Suppressor macrophage treated with lipopolysaccharide for 4 hours (primary cell): ENCODE measurements at regions not wholly inside any gene's neighbourhood (a gene's known extent, or its start where the extent isn't known, plus 50 kb on each side); places are given as distances from the start of the nearest gene placed in this dataset.
A peak's percentile ranks its signal among the peaks of the same experiment; 100 is the strongest.
"Not testable (repeated sequence)": the region's sequence is repeated elsewhere in the genome, so short reads cannot be mapped to it uniquely, and the experiment has no call there.

Experiments
- DNase-seq: peaks from one replicate; pipeline ENCODE4 v3.0.0-alpha.2; 2020

DNA sequence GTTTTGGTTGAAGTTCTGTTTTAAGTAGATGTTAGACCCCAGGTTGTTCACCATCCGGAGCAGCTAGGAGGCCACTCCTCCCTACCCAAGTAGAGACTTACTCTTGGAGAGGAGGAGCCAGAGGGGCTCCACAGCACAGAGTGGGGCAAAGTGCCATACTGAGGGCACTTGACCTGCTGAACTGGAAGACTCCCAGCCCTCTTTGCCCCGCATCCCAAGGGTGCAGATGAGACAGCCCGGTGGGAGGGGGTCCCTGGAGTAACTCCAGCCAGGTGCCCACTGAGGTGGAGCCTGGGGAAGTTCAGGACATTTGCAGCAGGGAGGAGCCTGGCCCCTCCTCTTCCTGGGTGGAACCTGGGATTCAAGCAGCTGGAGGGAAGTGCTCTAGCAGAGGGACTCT is 102.1 kb upstream of the GPR6 start:
- DNase-seq: no peak

DNA sequence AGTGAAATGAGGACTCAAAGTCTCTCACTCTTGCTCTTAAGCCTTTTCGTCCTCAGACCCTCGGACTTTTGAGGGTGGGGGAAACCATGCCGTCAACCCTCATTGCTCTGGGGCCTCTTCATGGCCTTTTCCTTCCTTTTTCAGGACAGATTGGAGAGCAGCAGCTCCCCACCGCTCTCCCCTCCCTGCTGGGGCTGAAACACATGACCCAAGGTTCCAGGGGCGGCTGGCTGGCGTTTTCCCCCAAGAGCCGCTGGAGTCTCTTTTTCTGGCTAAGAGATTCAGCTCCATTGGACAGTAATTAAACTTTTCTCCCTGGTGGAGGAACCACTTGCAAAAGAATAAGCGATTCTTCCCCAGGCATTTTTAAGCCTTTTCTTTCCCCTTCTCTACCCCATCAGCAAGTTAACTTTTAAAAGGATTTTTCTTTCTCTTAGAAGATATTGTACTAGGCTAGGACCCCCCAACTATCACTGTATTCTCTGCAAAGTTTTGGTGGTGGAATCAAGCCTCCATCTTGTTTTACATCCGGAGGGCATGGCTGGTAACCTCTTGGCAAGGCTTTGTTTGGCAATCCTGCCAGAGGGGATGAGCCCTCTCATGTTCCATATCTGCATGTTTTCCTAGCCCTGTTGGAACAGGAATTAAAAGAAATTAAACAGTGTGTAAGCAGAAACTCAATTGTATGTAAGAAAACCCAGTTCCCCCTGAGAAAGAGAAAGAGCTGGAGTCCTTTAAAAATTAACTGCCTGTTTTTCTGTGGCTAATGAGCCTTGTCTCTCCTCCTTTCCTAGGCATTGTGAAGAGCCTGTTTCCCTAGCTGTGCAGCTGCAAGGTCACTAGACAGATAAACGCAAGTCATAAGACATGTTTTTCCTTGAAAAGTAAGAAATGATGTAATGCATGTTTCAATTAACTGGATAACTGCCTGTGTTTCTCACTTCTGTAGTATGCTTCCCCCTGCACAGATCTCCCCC is 100.8 kb upstream of the GPR6 start:
- DNase-seq: no peak

- not testable (repeated sequence) for DNase-seq
These were observed 100.0 kb upstream of the GPR6 start for GRCh38 chr6:109878005-109878690.

GRCh38 chr6:109879081-109879480 is 99.0 kb upstream of the GPR6 start:
- DNase-seq: not testable (repeated sequence)

- DNase-seq: no peak
These were observed 98.6 kb upstream of the GPR6 start for GRCh38 chr6:109879521-109879920.

DNA sequence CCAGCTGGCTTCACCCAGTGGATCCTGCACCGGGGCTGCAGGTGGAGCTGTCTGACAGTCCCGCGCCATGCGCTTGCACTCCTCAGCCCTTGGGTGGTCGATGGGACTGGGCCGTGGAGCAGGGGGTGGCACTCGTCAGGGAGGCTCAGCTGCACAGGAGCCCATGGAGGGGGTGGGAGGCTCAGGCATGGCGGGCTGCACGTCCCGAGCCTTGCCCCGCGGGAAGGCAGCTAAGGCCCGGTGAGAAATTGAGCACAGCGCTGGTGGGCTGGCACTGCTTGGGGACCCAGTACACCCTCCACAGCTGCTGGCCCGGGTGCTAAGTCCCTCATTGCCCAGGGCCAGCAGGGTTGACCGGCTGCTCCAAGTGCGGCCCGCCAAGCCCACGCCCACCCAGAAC is 97.0 kb upstream of the GPR6 start:
- DNase-seq: not testable (repeated sequence)

DNA sequence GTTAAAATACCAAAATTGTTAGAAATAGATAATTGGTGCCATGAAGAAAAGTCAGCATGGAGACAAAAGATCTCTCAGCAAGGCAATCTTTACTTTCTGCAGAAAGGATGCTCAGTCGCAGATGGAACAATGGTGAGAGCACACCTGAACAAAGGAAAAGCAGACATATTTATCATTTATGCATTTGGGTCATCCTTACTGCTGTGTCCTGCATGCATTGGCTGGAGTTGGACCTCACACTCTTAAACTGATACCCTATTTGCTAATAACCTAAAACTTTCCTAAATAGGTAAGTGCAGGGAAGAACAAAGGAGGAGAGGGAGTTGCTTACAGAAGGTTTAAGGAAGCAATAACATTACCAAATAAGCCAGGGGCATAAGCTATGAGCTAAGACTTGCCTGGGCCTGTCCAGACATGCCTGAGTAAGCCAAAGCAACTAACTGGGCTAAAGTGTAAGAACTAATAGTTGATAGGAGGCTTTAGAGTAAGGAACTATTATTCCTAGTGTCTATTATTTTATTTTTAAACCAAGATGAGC is 96.1 kb upstream of the GPR6 start:
- not testable (repeated sequence) for DNase-seq

GRCh38 chr6:109891924-109892323 is 86.2 kb upstream of the GPR6 start:
- peak; percentile 85 for DNase-seq

- DNase-seq: peak; percentile 17
These were observed 85.4 kb upstream of the GPR6 start for GRCh38 chr6:109892451-109893435.

GRCh38 chr6:109893606-109894005 is 84.5 kb upstream of the GPR6 start:
- DNase-seq: peak; percentile 43

DNA sequence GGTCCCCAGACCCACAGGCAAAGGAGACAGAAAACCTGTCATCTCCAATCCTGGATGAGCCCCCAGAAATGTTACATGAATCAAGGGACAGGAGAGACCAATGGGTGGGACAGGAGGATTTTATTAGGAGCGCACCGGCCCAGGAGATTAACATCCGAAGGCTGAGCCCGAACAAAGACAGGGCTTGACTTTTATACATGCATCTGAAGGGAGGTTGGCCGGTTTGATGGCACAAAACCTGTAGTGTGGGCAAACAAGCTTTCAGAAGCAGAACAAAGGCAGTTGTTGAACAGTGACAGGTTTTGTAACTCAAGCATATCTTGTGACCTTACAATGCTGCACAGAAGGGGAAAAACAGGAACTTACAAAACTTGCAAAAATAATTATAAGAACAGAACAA is 83.9 kb upstream of the GPR6 start:
- peak; percentile 74 for DNase-seq

DNA sequence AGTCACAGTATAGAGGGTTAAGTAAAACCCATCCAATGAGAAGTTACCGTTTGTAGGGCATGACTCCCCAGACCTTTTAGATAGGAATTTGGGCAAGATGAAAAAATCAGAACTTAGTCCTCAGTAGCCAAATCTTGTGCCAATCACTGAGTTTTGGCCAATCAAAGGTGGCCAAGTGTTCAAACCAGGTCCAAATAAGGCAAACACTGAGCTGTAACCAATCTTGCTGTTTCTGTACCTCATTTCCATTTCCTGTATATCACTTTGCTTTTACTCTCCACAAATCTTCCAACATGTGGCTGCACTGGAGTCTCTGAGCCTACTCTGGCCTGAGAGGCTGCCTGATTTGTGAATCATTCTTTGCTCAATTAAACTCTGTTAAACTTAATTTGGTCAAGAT is 81.8 kb upstream of the GPR6 start:
- no peak for DNase-seq

DNA sequence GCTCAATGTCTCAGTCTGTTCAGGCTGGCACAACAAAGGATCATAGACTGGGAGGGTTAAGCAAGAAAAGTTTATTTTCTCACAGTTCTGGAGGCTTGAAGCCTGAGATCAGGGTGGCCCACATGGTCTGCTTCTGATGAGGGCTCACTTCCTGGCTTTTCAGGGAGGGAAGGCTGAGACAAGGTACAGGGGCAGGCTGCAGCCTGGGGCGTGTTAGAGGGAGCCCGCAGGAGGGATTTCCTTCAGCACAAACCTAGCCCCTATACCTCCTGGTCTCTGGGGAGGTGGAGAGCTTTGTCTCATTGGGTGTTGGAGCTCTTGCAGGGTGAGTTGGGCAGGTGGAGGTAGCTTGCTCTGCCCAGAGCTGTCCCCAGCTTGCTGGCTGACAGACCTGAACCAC is 81.1 kb upstream of the GPR6 start:
- DNase-seq: no peak

DNA sequence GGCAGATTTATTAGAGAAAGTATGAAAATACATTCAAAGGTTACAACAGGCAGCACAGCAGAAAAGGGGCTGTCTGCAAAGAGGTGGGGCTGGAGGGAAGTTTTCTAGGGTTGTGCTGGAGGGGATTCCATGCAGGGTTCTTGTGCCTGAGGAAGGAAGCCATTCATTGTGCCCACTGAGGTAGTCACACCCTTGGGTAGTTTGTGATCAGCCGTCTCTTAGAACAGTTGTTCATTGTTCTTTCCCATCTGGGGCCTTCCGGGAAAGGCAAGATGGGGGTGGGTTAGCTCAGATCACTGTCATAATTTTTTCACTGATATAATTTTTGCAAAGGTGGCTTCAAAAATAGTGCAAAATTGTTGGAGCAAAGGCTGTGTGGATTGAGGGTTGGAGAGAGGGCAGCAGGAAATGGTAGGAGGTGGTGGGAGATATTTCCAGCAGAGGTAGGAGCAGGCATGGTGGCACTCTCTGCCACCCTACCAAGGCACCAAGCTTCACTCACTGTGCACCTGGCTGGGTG is 80.5 kb upstream of the GPR6 start:
- no peak for DNase-seq

GRCh38 chr6:109901976-109902375 is 76.1 kb upstream of the GPR6 start:
- DNase-seq: no peak

DNA sequence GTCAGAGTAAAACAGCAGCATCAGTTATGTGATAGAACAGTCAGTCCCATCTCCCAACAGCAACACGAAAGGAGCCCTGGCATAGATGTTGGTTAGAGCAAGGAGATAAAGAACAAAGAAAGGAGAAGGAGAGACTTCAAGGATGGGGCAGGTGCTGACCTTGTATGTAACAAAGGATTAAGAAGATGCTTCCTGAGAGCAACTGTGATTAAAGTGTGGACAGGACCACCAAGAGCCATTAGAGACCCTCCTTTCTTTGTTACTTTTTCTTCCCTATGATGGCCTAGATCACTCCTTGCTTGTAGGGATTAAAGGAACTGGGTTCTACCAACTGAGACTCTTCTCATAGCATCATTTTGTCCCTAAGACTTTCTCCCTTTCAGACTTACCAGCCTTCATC is 75.2 kb upstream of the GPR6 start:
- no peak for DNase-seq

- DNase-seq: no peak
These were observed 67.5 kb upstream of the GPR6 start for GRCh38 chr6:109910571-109910970.

DNA sequence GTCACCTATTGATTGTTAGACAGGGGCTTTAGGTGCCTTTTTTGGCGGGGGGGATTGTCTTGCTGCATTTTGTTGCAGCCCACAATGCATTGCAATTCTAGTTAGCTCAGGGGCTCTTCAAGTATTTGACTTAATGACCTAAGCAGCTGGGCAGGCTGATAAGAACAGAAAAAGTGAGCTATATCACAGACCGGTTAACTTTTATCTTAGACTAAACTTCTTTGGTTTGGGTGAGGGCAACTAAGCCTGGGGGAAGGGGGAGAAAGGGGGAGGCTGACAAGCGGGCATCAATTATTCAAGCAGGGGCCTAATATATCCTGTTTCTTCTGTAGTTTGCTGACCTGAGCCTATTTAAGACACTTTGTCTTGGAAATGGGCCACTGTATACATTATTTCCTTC is 66.0 kb upstream of the GPR6 start:
- DNase-seq: no peak

DNA sequence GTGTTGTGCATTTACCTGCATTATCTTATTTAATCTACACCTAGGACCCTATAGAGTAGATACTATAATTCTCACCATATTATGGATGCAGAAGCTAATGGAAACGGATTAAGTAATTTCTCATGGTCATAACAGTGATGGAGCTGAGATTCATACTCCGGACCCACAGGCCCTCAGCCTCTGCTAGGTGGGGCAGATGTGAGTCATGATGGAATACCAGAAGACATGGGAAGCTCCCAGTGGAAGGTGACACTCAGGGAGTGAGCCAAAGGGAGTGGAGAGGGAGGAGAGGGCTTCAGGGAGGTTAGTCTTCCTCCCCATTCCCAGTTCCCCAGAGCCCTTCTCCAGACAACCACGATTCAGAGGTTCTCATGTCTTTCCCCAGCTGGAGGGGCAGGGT is 65.2 kb upstream of the GPR6 start:
- no peak for DNase-seq

GRCh38 chr6:109915748-109916147 is 62.4 kb upstream of the GPR6 start:
- DNase-seq: not testable (repeated sequence)

DNA sequence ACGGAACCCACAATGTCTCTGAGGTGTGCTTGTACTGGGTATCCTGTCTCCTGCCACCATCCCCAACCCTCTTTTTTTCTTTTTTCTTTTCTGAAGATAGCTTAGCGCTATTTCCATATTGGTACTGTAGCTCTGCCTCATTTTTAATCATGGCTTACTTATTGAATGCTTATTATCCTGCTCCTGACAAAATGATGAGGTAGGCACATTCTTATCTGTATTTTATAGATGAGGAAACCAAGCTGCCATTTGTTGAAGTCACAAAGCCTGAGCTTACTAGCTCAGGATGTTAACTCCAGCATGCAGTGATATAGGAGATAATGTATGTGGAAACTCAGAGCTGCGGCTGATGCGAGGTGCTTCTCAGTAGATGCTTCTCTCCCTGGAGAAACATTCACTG is 61.4 kb upstream of the GPR6 start:
- no peak for DNase-seq

GRCh38 chr6:109918227-109918626 is 59.9 kb upstream of the GPR6 start:
- DNase-seq: no peak
